ENCODE measurements at regions not wholly inside any gene's neighbourhood (a gene's known extent, or its start where the extent isn't known, plus 50 kb on each side); places are given as distances from the start of the nearest gene placed in this dataset.

DNA sequence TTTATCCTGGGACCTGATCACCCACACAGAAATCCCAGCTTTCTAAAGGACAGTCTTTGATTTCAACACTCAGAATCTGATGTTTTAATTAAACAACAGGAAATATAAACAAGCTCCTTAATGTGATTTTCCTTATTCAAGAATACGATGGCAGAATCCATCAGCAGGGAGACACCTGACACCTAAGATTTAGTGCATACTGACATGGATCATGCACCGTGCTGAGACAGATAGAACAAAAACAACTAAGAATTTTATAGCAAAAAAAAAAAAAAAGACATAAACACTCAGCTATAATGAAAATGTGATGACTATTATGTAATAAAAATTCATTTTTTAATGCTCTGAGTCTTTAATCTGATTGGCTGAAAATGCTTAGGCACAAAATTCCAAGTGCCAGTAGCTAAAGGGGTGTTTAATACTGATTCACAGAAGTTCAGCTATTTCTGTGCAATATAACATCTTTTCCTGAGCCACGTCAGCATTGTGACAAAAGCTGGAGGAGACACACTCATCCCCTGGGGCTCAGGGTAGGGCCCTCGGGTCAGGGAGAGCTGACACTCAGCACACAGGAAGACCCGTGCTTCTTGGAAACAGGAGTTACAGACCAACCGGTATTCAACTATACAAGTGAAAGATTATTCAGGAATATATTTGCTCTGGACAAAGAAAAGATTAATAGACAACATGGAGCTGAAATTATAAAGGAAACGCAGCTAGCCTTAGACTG, 247.4 kb downstream of the FBXO15 start:
- ChIA-PET CTCF (no interaction called here), POLR2A (no interaction called here)
- Mint-ChIP-seq H3K27ac (no peak overlapping the region), H3K4me3 (no peak overlapping the region), H3K9me3 (no peaks in the 10 kb centered on the region), H3K4me1 (no peaks in the 10 kb centered on the region), H3K27me3 (no peaks in the 10 kb centered on the region), H3K36me3 (ENCODE audit: low read depth) (no peaks in the 10 kb centered on the region)
- intact Hi-C loops (cut with micrococcal nuclease): no loop called here
- TF ChIP-seq, protein P1, sequence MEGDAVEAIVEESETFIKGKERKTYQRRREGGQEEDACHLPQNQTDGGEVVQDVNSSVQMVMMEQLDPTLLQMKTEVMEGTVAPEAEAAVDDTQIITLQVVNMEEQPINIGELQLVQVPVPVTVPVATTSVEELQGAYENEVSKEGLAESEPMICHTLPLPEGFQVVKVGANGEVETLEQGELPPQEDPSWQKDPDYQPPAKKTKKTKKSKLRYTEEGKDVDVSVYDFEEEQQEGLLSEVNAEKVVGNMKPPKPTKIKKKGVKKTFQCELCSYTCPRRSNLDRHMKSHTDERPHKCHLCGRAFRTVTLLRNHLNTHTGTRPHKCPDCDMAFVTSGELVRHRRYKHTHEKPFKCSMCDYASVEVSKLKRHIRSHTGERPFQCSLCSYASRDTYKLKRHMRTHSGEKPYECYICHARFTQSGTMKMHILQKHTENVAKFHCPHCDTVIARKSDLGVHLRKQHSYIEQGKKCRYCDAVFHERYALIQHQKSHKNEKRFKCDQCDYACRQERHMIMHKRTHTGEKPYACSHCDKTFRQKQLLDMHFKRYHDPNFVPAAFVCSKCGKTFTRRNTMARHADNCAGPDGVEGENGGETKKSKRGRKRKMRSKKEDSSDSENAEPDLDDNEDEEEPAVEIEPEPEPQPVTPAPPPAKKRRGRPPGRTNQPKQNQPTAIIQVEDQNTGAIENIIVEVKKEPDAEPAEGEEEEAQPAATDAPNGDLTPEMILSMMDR (IDR thresholded peaks at IDR 0.05): no peak
- ATAC-seq (ENCODE audit: low read depth) (no peak), DNase-seq (no peak)

DNA sequence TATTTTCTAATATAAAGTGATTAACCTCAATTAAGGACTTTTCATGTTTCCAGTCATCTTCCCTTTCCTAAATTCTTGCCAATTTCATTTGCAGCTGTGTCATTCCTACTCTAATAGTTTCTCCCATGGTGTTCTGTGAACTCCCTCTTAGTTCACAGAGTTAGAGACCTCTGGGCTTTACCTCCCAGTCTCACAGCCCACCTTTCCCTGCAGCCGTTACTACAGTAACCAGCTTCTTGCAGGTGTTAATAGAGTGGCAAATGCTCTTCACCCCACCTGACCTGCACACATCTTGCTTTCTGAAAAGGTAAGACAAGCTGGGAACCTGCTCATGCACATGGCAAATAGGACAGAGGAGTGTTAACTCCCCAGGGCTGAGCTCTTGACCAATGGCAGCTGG, 250.1 kb downstream of the FBXO15 start:
- intact Hi-C loops (cut with micrococcal nuclease): no loop called here
- Mint-ChIP-seq H3K27me3 (no peaks in the 10 kb centered on the region), H3K4me3 (no peak overlapping the region), H3K27ac (no peak overlapping the region), H3K9me3 (no peaks in the 10 kb centered on the region), H3K4me1 (no peaks in the 10 kb centered on the region), H3K36me3 (ENCODE audit: low read depth) (no peaks in the 10 kb centered on the region)
- no peak for ATAC-seq (ENCODE audit: low read depth)
- ChIA-PET CTCF (no interaction called here), POLR2A (no interaction called here)
- TF ChIP-seq, protein P1 (IDR thresholded peaks at IDR 0.05): no peak
- no peak for DNase-seq

DNA sequence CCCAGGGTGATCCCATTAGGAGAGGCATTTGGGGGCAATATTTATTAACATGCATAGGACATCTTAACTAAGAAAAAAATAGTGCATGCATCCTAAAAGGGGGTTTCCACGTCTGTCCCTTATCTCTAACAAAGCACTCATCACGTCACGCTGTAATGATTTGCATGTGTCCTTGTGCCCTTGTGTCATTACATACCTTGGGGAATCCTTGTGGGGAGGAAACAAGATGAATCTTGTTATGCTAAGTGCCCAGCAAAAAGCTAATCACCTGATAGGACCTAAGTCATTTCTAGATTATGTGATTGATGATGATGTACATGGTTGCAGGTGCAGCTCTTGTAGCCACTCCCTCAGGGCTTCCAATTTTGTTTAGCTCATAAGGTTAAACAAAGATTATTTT, 250.9 kb downstream of the FBXO15 start:
- peak; percentile 64 for ATAC-seq (ENCODE audit: low read depth)
- Mint-ChIP-seq H3K9me3 (no peaks in the 10 kb centered on the region), H3K27ac (no peak overlapping the region), H3K36me3 (ENCODE audit: low read depth) (no peaks in the 10 kb centered on the region), H3K27me3 (no peaks in the 10 kb centered on the region), H3K4me1 (no peaks in the 10 kb centered on the region), H3K4me3 (no peak overlapping the region)
- intact Hi-C loops (cut with micrococcal nuclease): no loop called here
- POLR2A ChIA-PET: no interaction called here
- TF ChIP-seq, protein P1 (IDR thresholded peaks at IDR 0.05): no peak
- no peak for DNase-seq
- CTCF ChIA-PET: no interaction called here

DNA sequence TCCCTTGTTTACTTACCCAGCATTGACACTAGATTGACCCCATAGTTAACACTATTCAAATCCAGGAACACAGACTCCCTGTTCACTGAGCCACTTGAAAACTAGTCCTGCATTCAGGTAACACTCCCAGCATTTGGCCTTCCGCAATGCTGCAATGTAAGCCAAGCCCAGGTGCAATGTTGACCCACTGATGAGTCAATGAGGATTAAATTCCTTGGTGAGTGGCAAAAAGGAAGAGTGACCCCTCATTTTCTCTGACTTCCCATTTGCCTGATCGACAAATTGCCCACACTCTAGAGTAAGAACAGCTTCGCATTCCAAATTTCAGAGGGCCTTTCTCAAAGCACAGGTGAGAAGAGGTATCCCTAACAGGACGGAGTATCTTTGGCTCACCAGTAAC, 251.9 kb downstream of the FBXO15 start:
- TF ChIP-seq, protein P1 (IDR thresholded peaks at IDR 0.05): no peak
- Mint-ChIP-seq H3K27me3 (no peaks in the 10 kb centered on the region), H3K4me1 (no peaks in the 10 kb centered on the region), H3K36me3 (ENCODE audit: low read depth) (no peaks in the 10 kb centered on the region), H3K4me3 (no peak overlapping the region), H3K9me3 (no peaks in the 10 kb centered on the region), H3K27ac (no peak overlapping the region)
- no peak for ATAC-seq (ENCODE audit: low read depth)
- ChIA-PET CTCF (no interaction called here), POLR2A (no interaction called here)
- intact Hi-C loops (cut with micrococcal nuclease): no loop called here
- no peak for DNase-seq

DNA sequence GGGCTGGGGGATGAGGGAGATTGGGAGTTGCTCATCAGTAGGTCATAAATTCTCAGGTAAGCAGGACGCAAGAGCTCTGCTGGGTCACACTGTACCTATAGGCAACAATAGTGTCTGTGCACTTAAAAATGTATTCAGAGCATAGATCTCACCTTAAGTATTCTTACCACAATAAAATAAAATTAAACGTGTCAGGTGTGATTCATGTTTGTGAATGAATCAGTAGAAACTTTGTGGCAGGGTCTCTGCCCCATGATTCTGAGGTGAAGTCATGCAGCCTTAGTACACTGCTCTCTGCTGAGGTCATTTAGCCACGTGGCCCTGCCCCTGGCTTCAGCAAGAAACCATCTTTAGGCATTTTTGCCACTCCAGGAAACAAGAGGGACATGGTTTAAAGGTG, 253.8 kb downstream of the FBXO15 start:
- no peaks in the 10 kb centered on the region for H3K9me3 Mint-ChIP-seq
- no peak for ATAC-seq (ENCODE audit: low read depth)
- ChIA-PET POLR2A (no interaction called here), CTCF (no interaction called here)
- H3K27me3 Mint-ChIP-seq: no peaks in the 10 kb centered on the region
- TF ChIP-seq, protein P1 (IDR thresholded peaks at IDR 0.05): no peak
- H3K4me1 Mint-ChIP-seq: no peaks in the 10 kb centered on the region
- no peak for DNase-seq
- H3K4me3 Mint-ChIP-seq: no peak overlapping the region
- H3K36me3 Mint-ChIP-seq (ENCODE audit: low read depth): no peaks in the 10 kb centered on the region
- intact Hi-C loops (cut with micrococcal nuclease): no loop called here
- no peak overlapping the region for H3K27ac Mint-ChIP-seq
